NB4 (cell line): ENCODE measurements at regions not wholly inside any gene's neighbourhood (a gene's known extent, or its start where the extent isn't known, plus 50 kb on each side); places are given as distances from the start of the nearest gene placed in this dataset.

ENCODE experiments used
- MYC ChIP-seq: IDR thresholded peaks from 2 replicates; pipeline ENCODE4 v1.6.1; 2011; ENCODE audit warnings: low read depth, low read length
- POLR2A ChIP-seq: IDR thresholded peaks from 2 replicates; pipeline ENCODE4 v1.6.1; 2011; ENCODE audit warnings: mild to moderate bottlenecking; ENCODE audit not compliant: insufficient read length; ENCODE audit errors: extremely low read depth
- TF ChIP-seq, protein P1 (sequence below): IDR thresholded peaks from one replicate; pipeline ENCODE4 v1.5.1; 2012; ENCODE audit warnings: low read depth, low read length

- TF ChIP-seq, protein P1, sequence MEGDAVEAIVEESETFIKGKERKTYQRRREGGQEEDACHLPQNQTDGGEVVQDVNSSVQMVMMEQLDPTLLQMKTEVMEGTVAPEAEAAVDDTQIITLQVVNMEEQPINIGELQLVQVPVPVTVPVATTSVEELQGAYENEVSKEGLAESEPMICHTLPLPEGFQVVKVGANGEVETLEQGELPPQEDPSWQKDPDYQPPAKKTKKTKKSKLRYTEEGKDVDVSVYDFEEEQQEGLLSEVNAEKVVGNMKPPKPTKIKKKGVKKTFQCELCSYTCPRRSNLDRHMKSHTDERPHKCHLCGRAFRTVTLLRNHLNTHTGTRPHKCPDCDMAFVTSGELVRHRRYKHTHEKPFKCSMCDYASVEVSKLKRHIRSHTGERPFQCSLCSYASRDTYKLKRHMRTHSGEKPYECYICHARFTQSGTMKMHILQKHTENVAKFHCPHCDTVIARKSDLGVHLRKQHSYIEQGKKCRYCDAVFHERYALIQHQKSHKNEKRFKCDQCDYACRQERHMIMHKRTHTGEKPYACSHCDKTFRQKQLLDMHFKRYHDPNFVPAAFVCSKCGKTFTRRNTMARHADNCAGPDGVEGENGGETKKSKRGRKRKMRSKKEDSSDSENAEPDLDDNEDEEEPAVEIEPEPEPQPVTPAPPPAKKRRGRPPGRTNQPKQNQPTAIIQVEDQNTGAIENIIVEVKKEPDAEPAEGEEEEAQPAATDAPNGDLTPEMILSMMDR: no peak
- TF ChIP-seq POLR2A (no peak), MYC (no peak)
Observed at GRCh38 chr9:38172586-38172985, 103.6 kb upstream of the SHB start.
